ENCODE measurements at regions not wholly inside any gene's neighbourhood (a gene's known extent, or its start where the extent isn't known, plus 50 kb on each side); places are given as distances from the start of the nearest gene placed in this dataset.

DNA sequence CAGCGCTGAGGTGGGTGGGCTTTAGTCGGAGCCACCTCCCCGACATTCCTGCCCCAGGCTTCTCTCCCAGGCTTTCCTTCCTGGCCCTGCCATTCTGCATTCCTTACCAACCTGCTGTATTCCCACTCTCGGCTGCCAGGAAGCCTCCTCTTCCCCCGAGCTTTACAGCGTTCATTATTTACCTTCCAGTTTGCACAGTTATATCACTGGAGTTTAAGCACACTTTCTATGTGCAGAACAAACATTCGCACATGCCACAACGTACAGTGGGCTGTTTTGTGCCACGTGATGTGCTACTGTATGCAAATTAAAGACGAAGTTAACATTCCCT is 246.3 kb downstream of the SOX11 start:
- H3K9me3 ChIP-seq (ENCODE audit: low read depth) = no peaks in the 10 kb centered on the region
- H3K4me3 Mint-ChIP-seq = no peak overlapping the region
- peaks cover 37% of the 10 kb centered on the region for H3K4me1 Mint-ChIP-seq
- no peaks in the 10 kb centered on the region for H3F3A ChIP-seq (ENCODE audit: low read depth)
- H3K36me3 ChIP-seq = no peaks in the 10 kb centered on the region
- peak overlapping the region; percentile 70 for H3K27ac Mint-ChIP-seq
- H3K27me3 ChIP-seq = no peaks in the 10 kb centered on the region
- no peaks in the 10 kb centered on the region for H4K20me1 ChIP-seq (ENCODE audit: low read depth)
- H3K36me3 Mint-ChIP-seq = no peaks in the 10 kb centered on the region
- no peak overlapping the region for H3K9ac ChIP-seq
- no peaks in the 10 kb centered on the region for H3K9me3 Mint-ChIP-seq
- peaks cover 18% of the 10 kb centered on the region for H3K4me1 ChIP-seq
- peaks cover 2% of the 10 kb centered on the region for H3K27me3 Mint-ChIP-seq (ENCODE audit: insufficient read depth, low read depth)
- DNase-seq (ENCODE audit: low spot score) = peak; percentile 49
- no peak overlapping the region for H3K27ac ChIP-seq
- peak overlapping the region; percentile 71 for H2AFZ ChIP-seq (replicated peaks)
- peak overlapping the region; percentile 4 for H3K4me2 ChIP-seq
- TF ChIP-seq EZH2 (IDR thresholded peaks at IDR 0.05) (no peak), CTCF (IDR thresholded peaks at IDR 0.05) (no peak), EZH2phosphoT487 (IDR thresholded peaks at IDR 0.05) (no peak)
- H3K4me3 ChIP-seq = no peak overlapping the region
- no peaks in the 10 kb centered on the region for H3K79me2 ChIP-seq (ENCODE audit: low read depth)

DNA sequence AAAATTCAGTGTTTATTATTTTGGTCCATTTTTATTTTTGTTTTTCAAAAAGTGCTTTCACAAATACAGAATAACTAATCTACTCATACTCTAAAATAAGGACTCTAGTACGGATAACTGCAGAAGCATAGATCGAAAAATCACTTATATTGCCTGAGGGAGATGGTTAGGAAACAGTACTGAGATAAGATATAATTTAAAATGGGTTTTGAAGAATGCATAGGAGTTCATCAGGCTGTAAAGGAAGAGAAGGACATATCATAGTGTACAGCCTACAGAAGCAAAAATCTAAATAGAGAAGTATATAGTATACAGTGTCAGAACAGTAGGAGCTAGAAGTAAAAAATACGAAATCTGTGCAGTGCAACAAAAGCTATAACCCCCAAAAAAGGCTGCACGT is 247.4 kb downstream of the SOX11 start:
- Histone ChIP-seq H3K4me1 (peaks cover 28% of the 10 kb centered on the region), H2AFZ (replicated peaks) (no peak overlapping the region), H3K4me3 (no peak overlapping the region), H3K4me2 (no peak overlapping the region), H4K20me1 (ENCODE audit: low read depth) (no peaks in the 10 kb centered on the region), H3K79me2 (ENCODE audit: low read depth) (no peaks in the 10 kb centered on the region), H3K36me3 (no peaks in the 10 kb centered on the region), H3K27ac (no peak overlapping the region), H3K27me3 (no peaks in the 10 kb centered on the region), H3K9ac (no peak overlapping the region), H3K9me3 (ENCODE audit: low read depth) (no peaks in the 10 kb centered on the region), H3F3A (ENCODE audit: low read depth) (peaks cover 7% of the 10 kb centered on the region)
- Mint-ChIP-seq H3K27ac (no peak overlapping the region), H3K4me1 (peaks cover 39% of the 10 kb centered on the region), H3K27me3 (ENCODE audit: insufficient read depth, low read depth) (peaks cover 2% of the 10 kb centered on the region), H3K4me3 (no peak overlapping the region), H3K36me3 (no peaks in the 10 kb centered on the region), H3K9me3 (no peaks in the 10 kb centered on the region)
- no peak for DNase-seq (ENCODE audit: low spot score)
- TF ChIP-seq EZH2phosphoT487 (IDR thresholded peaks at IDR 0.05) (no peak), EZH2 (IDR thresholded peaks at IDR 0.05) (no peak), CTCF (IDR thresholded peaks at IDR 0.05) (no peak)

DNA sequence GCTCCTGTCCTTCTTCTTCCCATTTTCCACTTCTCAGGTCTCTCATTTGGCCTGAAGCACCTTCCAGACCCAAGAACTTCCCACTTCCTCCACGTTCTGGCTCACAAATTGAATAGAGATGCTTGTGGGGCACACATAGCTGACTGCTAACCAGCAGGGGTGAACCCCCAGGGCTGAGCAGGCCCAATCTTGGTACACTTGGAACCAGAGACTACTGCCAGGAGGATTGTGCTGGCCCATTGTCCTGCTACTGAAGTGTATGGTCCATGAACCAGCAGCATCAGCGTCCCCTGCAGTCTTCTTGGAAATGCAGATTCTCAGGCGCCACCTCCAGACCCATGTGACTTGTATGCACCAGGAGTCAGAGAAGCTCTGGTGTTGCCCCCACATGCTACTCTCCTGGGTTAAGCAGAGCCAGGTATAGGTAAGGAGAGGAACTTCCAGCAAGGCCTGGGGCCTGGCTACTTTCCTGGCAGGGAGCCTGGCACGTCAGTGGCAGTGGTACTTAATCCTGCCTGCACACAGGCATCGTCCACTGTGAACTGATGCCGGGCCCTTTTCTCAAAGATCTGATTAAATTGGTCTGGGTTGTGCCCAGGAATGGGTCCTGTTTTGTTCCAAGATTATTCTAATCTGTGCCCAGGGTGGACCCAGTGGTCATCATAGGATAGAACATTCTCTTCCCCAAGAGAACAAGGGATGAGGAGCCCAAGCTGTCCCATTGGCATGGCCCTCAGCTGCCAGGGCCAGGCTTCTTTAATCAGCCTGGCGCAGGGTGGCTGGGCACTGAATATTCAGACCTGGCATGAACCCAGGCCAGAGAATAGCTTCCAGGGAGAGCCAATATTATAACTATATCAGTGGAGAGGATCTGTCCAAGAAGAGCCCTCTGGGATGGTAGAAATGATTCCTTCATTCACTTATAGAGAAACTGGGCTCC is 248.7 kb downstream of the SOX11 start:
- TF ChIP-seq EZH2phosphoT487 (IDR thresholded peaks at IDR 0.05) = no peak
- TF ChIP-seq CTCF (IDR thresholded peaks at IDR 0.05) = no peak
- TF ChIP-seq EZH2 (IDR thresholded peaks at IDR 0.05) = no peak
- H3K4me1 Mint-ChIP-seq = peaks cover 46% of the 10 kb centered on the region
- Histone ChIP-seq H3F3A (ENCODE audit: low read depth) (peaks cover 20% of the 10 kb centered on the region), H3K9me3 (ENCODE audit: low read depth) (no peaks in the 10 kb centered on the region), H4K20me1 (ENCODE audit: low read depth) (no peaks in the 10 kb centered on the region), H3K4me3 (no peak overlapping the region), H3K4me2 (no peak overlapping the region), H3K36me3 (no peaks in the 10 kb centered on the region), H3K27ac (no peak overlapping the region), H3K27me3 (no peaks in the 10 kb centered on the region), H3K9ac (no peak overlapping the region), H3K4me1 (peaks cover 38% of the 10 kb centered on the region), H2AFZ (replicated peaks) (no peak overlapping the region), H3K79me2 (ENCODE audit: low read depth) (no peaks in the 10 kb centered on the region)
- no peaks in the 10 kb centered on the region for H3K9me3 Mint-ChIP-seq
- no peaks in the 10 kb centered on the region for H3K36me3 Mint-ChIP-seq
- no peak overlapping the region for H3K27ac Mint-ChIP-seq
- H3K27me3 Mint-ChIP-seq (ENCODE audit: insufficient read depth, low read depth) = no peaks in the 10 kb centered on the region
- peak overlapping the region; percentile 3 for H3K4me3 Mint-ChIP-seq
- no peak for DNase-seq (ENCODE audit: low spot score)

Data from neural progenitor cell (in vitro differentiated cells).